NCI-H446 (cell line): ENCODE measurements at regions not wholly inside any gene's neighbourhood (a gene's known extent, or its start where the extent isn't known, plus 50 kb on each side); places are given as distances from the start of the nearest gene placed in this dataset.
"Not testable (repeated sequence)": the region's sequence is repeated elsewhere in the genome, so short reads cannot be mapped to it uniquely, and the experiment has no call there.

Experiments used
- DNase-seq, 2 experiments: peaks; one replicate each; lab custom pipeline; 2025; lab: John Stamatoyannopoulos, UW

- DNase-seq: no peak
Observed at GRCh38 chr18:78455386-78455785, 524.2 kb upstream of the SALL3 start.

GRCh38 chr18:78457011-78457410 lies 522.6 kb upstream of the SALL3 start:
- no peak for DNase-seq

- DNase-seq: no peak
Observed at GRCh38 chr18:78457731-78458130, 521.9 kb upstream of the SALL3 start.

DNA sequence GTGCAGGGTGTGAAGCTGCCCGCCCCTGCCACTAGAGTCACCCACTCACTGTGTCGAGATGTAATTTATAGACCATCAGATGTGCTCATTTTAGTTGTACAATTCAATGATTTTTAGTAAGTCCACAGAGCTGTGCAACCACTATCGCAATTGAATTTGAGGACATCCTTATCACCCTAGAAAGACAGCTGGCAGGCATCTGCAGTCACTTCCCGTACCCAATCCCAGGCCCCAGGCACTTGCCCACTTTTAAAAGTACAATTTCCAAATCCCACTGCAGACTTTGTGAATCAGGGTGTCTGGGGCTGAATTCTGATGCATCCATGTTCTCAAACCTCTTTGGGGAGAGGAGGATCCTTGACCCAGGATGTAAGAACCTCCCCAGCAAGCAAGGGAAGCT lies 521.3 kb upstream of the SALL3 start:
- no peak for DNase-seq

- no peak for DNase-seq
Observed at GRCh38 chr18:78459668-78460067, 520.0 kb upstream of the SALL3 start.

GRCh38 chr18:78460558-78460957 lies 519.1 kb upstream of the SALL3 start:
- no peak for DNase-seq

DNA sequence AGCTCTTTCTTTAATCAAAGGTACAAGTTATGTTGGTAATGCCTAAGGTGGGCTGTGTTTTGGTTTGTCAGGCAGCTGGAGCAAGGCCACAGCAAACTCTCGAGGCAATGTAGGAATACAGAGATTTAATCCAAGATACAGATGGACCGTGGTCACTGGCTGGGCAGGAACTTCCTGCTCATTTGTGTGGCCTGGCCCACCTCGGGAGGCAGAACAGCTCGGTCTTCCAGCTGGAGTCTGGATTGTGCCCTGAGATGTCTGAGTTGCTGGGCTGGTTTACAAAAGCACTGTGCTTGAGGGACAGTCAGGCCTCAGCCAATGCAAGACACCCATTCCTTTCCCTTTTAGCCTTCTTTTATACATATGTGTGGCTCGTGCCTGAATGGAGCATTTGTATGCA lies 506.1 kb upstream of the SALL3 start:
- no peak for DNase-seq

- DNase-seq: no peak
Observed at GRCh38 chr18:78477840-78478239, 501.8 kb upstream of the SALL3 start.

- no peak for DNase-seq
Observed at GRCh38 chr18:78479443-78479842, 500.2 kb upstream of the SALL3 start.

GRCh38 chr18:78480262-78481054 lies 499.2 kb upstream of the SALL3 start:
- DNase-seq: no peak

- DNase-seq: no peak
Observed at GRCh38 chr18:78482378-78482777, 497.2 kb upstream of the SALL3 start.

- DNase-seq: no peak
Observed at GRCh38 chr18:78487649-78488048, 492.0 kb upstream of the SALL3 start.

- no peak for DNase-seq
Observed at GRCh38 chr18:78492064-78492812, 487.4 kb upstream of the SALL3 start.

- DNase-seq: no peak
Observed at GRCh38 chr18:78492813-78493371, 486.7 kb upstream of the SALL3 start.

DNA sequence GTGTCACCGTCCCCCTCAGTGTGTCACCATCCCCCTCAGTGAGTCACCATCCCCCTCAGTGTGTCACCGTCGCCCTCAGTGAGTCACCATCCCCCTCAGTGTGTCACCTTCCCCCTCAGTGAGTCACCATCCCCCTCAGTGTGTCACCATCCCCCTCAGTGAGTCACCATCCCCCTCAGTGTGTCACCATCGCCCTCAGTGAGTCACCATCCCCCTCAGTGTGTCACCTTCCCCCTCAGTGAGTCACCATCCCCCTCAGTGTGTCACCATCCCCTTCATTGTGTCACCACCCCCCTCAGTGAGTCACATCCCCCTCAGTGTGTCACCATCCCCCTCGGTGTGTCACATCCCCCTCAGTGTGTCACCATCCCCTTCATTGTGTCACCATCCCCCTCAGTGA lies 486.1 kb upstream of the SALL3 start:
- not testable (repeated sequence) for DNase-seq

DNA sequence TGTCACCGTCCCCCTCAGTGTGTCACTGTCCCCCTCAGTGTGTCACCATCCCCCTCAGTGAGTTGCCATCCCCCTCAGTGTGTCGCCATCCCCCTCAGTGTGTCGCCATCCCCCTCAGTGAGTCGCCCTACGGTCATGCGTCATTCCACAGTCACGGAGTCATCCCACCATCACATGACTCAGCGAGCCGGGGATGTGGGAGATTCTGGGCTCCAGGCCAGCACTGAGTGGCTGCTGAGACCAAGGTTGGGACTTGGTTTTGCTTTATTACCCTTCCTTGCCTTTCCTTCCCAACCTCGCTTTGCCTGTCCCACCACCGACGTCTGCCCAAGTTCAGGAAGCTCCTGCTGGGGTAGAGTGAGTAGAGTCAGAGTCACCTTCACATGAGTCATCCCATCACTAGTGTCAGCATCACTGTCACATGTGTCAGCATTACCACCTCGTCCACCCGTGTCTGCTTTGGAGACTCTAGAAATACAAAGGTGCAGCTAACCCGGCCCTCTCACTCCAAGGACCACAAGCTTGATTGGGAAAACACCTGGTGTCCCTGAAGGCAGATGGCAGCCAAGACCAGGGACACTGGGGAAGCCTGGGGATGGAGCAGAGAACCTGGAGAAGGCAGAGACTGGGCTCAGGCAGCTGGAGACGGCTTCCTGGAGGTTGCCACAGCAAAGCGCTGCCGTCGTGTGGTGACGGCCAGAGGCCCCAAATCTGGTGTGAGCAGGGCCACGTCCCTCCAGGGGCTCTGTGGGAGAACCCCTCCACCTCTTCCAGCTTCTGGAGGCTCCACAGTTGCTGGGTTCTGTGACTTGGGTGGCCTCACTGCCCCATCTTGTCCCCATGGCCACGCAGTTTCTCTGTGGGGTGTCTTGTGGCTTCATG lies 485.2 kb upstream of the SALL3 start:
- DNase-seq: no peak

DNA sequence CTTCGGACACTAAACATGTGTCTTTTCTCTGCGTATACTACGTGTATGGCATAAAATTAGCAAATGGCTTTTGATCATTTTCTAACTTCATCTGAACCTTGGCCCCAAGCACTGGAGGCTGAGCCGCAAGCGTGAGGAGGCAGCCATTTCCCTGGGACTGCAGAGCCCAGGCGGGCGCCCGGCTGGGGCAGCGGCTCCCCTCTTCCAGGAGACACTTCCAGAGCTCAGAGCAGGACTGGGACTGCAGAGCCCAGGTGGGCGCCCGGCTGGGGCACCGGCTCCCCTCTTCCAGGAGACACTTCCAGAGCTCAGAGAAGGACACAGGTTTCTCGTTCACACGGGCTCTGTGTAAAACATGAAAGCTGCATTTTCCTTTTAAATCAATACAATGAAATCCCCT lies 484.1 kb upstream of the SALL3 start:
- no peak for DNase-seq

DNA sequence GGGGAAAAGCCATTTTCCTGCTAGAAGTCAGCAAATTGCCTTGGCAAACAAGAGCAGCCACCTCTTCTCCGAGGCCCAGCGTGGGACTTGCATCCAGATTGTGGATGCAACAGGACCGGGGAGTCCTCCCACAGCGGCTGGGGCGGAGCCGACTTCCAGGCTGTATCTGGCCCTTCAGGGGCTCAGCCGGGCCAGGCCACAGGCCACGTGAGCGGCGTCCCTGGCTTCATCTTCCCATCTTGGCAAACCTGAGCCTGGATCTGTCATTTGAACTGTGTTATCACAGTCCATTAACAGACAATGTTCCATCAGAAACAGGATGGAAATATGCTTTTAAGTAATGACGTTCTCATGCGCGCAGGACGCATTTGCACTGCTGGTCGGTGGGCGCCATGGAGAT lies 483.5 kb upstream of the SALL3 start:
- no peak for DNase-seq

DNA sequence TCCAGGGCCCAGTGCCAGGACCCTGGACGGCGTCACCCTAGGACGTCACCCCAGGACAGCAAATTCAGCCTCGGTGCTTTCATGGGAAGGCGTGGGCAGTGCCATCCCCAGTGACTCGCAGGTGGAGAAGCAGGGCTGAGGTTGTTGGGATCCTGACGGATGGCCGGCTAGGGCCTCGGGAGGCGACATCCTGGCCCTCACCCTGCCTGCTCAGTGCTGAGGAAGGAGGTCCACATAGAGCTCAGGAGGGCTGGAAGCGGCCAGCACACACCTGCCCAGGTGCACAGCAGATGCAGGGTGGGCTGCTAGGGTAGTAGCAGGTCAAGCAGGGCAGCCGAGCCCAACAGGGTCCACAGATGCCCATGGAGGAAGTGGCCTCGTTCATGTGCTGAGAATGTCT lies 482.0 kb upstream of the SALL3 start:
- DNase-seq: no peak

DNA sequence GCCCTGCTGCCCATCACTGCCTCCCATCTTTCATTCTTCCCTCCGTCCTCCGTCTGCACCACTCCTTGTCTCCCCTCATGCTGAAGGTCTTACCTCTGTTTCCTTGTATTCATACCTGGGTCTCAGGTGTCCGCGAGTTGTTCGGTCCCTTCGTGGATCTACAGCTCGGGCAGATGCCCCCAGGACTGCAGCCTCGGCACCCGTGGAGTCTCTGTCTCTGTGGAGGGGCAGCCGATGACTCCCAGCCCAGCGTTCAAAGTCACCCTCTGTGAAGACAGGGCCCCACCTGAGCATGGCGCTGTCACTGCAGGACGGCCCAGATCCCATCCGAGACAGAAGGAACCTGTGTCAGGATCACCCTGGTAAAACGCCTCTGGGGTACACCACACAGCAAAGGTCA lies 480.0 kb upstream of the SALL3 start:
- DNase-seq: no peak

- no peak for DNase-seq
Observed at GRCh38 chr18:78501251-78501650, 478.4 kb upstream of the SALL3 start.

DNA sequence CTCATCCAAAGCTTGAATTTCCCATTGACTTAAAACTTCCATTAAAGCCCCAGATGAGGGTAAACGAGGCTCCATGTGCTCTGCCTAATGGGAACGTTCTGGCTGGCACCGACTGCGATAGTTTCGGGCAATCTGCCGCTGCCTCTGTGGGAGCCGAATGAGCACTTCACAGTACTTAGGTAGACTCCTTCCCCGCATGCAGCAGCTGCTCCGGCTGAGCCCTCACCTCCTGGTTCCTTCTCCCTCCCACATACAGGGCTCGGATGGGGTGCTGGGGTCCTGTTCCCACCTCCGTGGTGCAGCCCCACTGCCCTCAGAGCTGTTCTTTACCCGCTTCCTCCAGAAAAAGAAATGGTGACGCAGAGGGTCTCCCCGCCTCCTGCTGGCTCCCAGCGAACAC lies 476.5 kb upstream of the SALL3 start:
- DNase-seq: no peak
